Neuronal stem cell (in vitro differentiated cells): ENCODE measurements at regions not wholly inside any gene's neighbourhood (a gene's known extent, or its start where the extent isn't known, plus 50 kb on each side); places are given as distances from the start of the nearest gene placed in this dataset.
"Not testable (repeated sequence)": the region's sequence is repeated elsewhere in the genome, so short reads cannot be mapped to it uniquely, and the experiment has no call there.

Experiments used
- DNase-seq: peaks from one replicate; pipeline ENCODE4 v3.0.0-alpha.2; 2013; ENCODE audit warnings: low spot score
- H2AFZ ChIP-seq: one replicate; pipeline ENCODE4 v1.6.1; 2013; ENCODE audit warnings: mild to moderate bottlenecking, low read length, inconsistent platforms
- H2AK5ac ChIP-seq: 2 replicates; pipeline ENCODE4 v1.6.1; 2013; ENCODE audit warnings: low read depth, mild to moderate bottlenecking, inconsistent platforms, low read length, moderate library complexity, mixed read lengths
- H2BK120ac ChIP-seq: 2 replicates; pipeline ENCODE4 v1.6.1; 2013; ENCODE audit warnings: low read depth, mild to moderate bottlenecking, inconsistent platforms, low read length, moderate library complexity, mixed read lengths
- H2BK12ac ChIP-seq: one replicate; pipeline ENCODE4 v1.6.1; 2013; ENCODE audit warnings: low read length, inconsistent platforms
- H2BK15ac ChIP-seq: 2 replicates; pipeline ENCODE4 v1.6.1; 2013; ENCODE audit warnings: mild to moderate bottlenecking, low read length, inconsistent platforms, mixed read lengths
- H2BK5ac ChIP-seq: one replicate; pipeline ENCODE4 v1.6.1; 2013; ENCODE audit warnings: inconsistent platforms, mild to moderate bottlenecking, low read length, moderate library complexity
- H3K14ac ChIP-seq: one replicate; pipeline ENCODE4 v1.6.1; 2013; ENCODE audit warnings: low read length, inconsistent platforms
- H3K18ac ChIP-seq: 2 replicates; pipeline ENCODE4 v1.6.1; 2013; ENCODE audit warnings: low read length, inconsistent platforms
- H3K23ac ChIP-seq: 2 replicates; pipeline ENCODE4 v1.6.1; 2013; ENCODE audit warnings: low read depth, mild to moderate bottlenecking, mixed read lengths, low read length, inconsistent platforms; ENCODE audit not compliant: poor library complexity
- H3K27ac ChIP-seq: replicated peaks from 3 replicates; pipeline ENCODE4 v1.5.1; 2013; ENCODE audit warnings: low read length, inconsistent platforms
- H3K27me3 ChIP-seq, 3 experiments: 2 replicates each; pipeline ENCODE4 v1.6.1; 2013; ENCODE audit warnings: low read length in 3 of 3, mild to moderate bottlenecking in 2 of 3, inconsistent platforms in 1 of 3, low read depth in 1 of 3, mixed read lengths in 1 of 3, moderate library complexity in 1 of 3; ENCODE audit not compliant: control insufficient read depth in 3 of 3, insufficient read depth in 3 of 3
- H3K36me3 ChIP-seq, 2 donors: replicated peaks in 1 of 2; 2 replicates each; pipeline ENCODE4 v1.6.1; 2013; ENCODE audit warnings: low read length in 2 of 2; ENCODE audit not compliant: control insufficient read depth in 2 of 2, insufficient read depth in 2 of 2
- H3K4ac ChIP-seq: 2 replicates; pipeline ENCODE4 v1.6.1; 2013; ENCODE audit warnings: inconsistent platforms, mild to moderate bottlenecking, low read length, moderate library complexity
- H3K4me1 ChIP-seq, 2 donors: 1 replicate in 1 of 2; 2 replicates in 1 of 2; pipeline ENCODE4 v1.6.1; 2013; ENCODE audit warnings: low read length in 2 of 2, low read depth in 1 of 2; ENCODE audit not compliant: control insufficient read depth in 2 of 2, insufficient read depth in 1 of 2
- H3K4me2 ChIP-seq: one replicate; pipeline ENCODE4 v1.6.1; 2013; ENCODE audit warnings: mild to moderate bottlenecking, low read length, inconsistent platforms; ENCODE audit not compliant: insufficient read depth, poor library complexity, severe bottlenecking
- H3K4me3 ChIP-seq, 2 donors: 2 replicates each; pipeline ENCODE4 v1.5.1; 2013; ENCODE audit warnings: low read length in 2 of 2, mild to moderate bottlenecking in 2 of 2, inconsistent platforms in 1 of 2, moderate library complexity in 1 of 2
- H3K79me1 ChIP-seq: one replicate; pipeline ENCODE4 v1.6.1; 2013; ENCODE audit warnings: low read depth, mild to moderate bottlenecking, inconsistent platforms, low read length, moderate library complexity
- H3K9ac ChIP-seq: one replicate; pipeline ENCODE4 v1.6.1; 2013; ENCODE audit warnings: mild to moderate bottlenecking, low read depth, low read length, inconsistent platforms; ENCODE audit not compliant: poor library complexity
- H3K9me3 ChIP-seq, 2 donors: replicated peaks in 1 of 2; 2 replicates each; pipeline versions ENCODE3 to v1.6.1; 2013; ENCODE audit warnings: low read length in 2 of 2, mild to moderate bottlenecking in 2 of 2, inconsistent platforms in 1 of 2, low read depth in 1 of 2, mixed read lengths in 1 of 2, moderate library complexity in 1 of 2; ENCODE audit not compliant: control insufficient read depth in 2 of 2, insufficient read depth in 1 of 2
- H4K8ac ChIP-seq: one replicate; pipeline ENCODE4 v1.6.1; 2013; ENCODE audit warnings: low read depth, mild to moderate bottlenecking, inconsistent platforms, low read length, moderate library complexity
- H4K91ac ChIP-seq: one replicate; pipeline ENCODE4 v1.6.1; 2013; ENCODE audit warnings: low read length, low read depth, mild to moderate bottlenecking, inconsistent platforms; ENCODE audit not compliant: poor library complexity
- WGBS, 2 donors: extraction: QIAGEN DNeasy Blood & Tissue Kit; methylation state at CpG; one replicate each; pipeline ENCODE4 v1.1.7; 2013; ENCODE audit warnings: missing lambda C conversion rate in 2 of 2, mixed read lengths in 1 of 2; ENCODE audit not compliant: insufficient read length in 2 of 2, insufficient replicate concordance in 1 of 2; ENCODE audit errors: extremely low coverage in 2 of 2; 5-methylcytosine and 5-hydroxymethylcytosine counted together

- Histone ChIP-seq H3K4me1 (no peaks in the 10 kb centered on the region), H2AK5ac (no peak overlapping the region), H2BK12ac (no peak overlapping the region), H3K23ac (no peak overlapping the region), H3K4me3 (no peak overlapping the region), H3K9me3 (peaks cover 20 to 24% of the 10 kb centered on the region in 2 donors), H3K36me3 (peaks cover 0 to 3% of the 10 kb centered on the region in 2 donors), H4K8ac (no peak overlapping the region), H2BK5ac (no peak overlapping the region), H2BK15ac (no peak overlapping the region), H3K14ac (no peak overlapping the region), H3K27me3 (no peaks in the 10 kb centered on the region), H3K27ac (no peak overlapping the region), H3K4me2 (no peak overlapping the region), H2BK120ac (no peak overlapping the region), H3K79me1 (no peaks in the 10 kb centered on the region), H2AFZ (no peak overlapping the region), H3K18ac (no peak overlapping the region), H4K91ac (no peak overlapping the region), H3K9ac (no peak overlapping the region), H3K4ac (no peak overlapping the region)
- no CpG with 5 or more reads among the region's 11 CpGs for WGBS, 2 donors
- no peak for DNase-seq
Observed at GRCh38 chr2:12017499-12018157, 271.2 kb downstream of the LPIN1 start.

GRCh38 chr2:12018726-12019125 lies 272.3 kb downstream of the LPIN1 start:
- H3K79me1 ChIP-seq, H2BK15ac ChIP-seq, H3K4ac ChIP-seq, H3K27ac ChIP-seq, H3K36me3 ChIP-seq, H3K27me3 ChIP-seq, H3K23ac ChIP-seq, H3K4me2 ChIP-seq, H2AK5ac ChIP-seq, H3K9ac ChIP-seq, H3K4me1 ChIP-seq, H4K8ac ChIP-seq, H2BK12ac ChIP-seq, H2BK120ac ChIP-seq, H3K18ac ChIP-seq, H2AFZ ChIP-seq, H3K4me3 ChIP-seq, H2BK5ac ChIP-seq, DNase-seq, H4K91ac ChIP-seq, H3K14ac ChIP-seq: not testable (repeated sequence)
- no CpG with 5 or more reads among the region's 5 CpGs for WGBS, 2 donors
- peaks cover 19 to 26% of the 10 kb centered on the region in 2 donors for H3K9me3 ChIP-seq

DNA sequence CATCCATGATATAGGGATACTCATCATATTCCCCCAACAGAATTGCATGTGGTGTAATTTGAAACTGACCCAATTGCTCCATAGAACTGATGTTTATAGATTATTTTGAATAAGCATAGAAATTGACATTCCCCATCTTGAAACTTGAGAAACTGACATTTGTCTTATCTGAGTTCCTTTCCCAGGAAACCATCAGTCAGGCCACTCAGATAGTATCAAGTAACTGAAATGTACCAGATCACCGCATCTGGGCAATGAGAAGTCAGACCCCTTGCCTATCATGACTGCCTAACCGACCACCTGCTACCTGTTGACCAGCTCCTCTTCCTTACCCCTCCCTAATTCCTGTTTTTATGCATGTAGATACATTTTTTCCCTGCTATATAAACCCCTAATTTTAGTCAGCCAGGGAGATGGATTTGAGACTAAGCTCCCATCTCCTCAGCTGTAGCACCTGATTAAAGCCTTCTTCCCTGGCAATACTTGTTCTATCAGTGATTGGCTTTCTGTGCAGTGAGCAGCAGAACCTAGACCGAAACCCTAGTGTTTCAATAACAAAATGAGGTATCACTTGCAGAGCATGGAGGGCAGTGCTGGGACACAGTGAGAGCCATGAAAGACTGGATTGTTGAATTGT lies 274.5 kb downstream of the LPIN1 start:
- no peak overlapping the region for H3K4me2 ChIP-seq
- no peak overlapping the region for H3K14ac ChIP-seq
- no peak overlapping the region for H2BK5ac ChIP-seq
- H3K4ac ChIP-seq: no peak overlapping the region
- H2BK12ac ChIP-seq: no peak overlapping the region
- H3K18ac ChIP-seq: no peak overlapping the region
- H3K79me1 ChIP-seq: no peaks in the 10 kb centered on the region
- H3K9me3 ChIP-seq: peaks cover 18 to 26% of the 10 kb centered on the region in 2 donors
- no peak for DNase-seq
- no peak overlapping the region for H2BK15ac ChIP-seq
- no peak overlapping the region for H3K4me3 ChIP-seq
- H3K27me3 ChIP-seq: no peaks in the 10 kb centered on the region
- WGBS, 2 donors: no CpG with 5 or more reads among the region's 3 CpGs
- no peak overlapping the region for H3K27ac ChIP-seq
- H3K4me1 ChIP-seq: no peaks in the 10 kb centered on the region
- no peak overlapping the region for H4K91ac ChIP-seq
- no peak overlapping the region for H2AK5ac ChIP-seq
- H2BK120ac ChIP-seq: no peak overlapping the region
- H3K9ac ChIP-seq: no peak overlapping the region
- no peak overlapping the region for H3K23ac ChIP-seq
- H3K36me3 ChIP-seq: no peaks in the 10 kb centered on the region
- no peak overlapping the region for H4K8ac ChIP-seq
- no peak overlapping the region for H2AFZ ChIP-seq

GRCh38 chr2:12024197-12024907 lies 277.9 kb downstream of the LPIN1 start:
- not testable (repeated sequence) for H3K4me2 ChIP-seq, H4K8ac ChIP-seq, H3K14ac ChIP-seq, H3K18ac ChIP-seq, H3K4me3 ChIP-seq, H4K91ac ChIP-seq, H3K36me3 ChIP-seq, H2BK12ac ChIP-seq, H3K4ac ChIP-seq, H2BK15ac ChIP-seq, H3K27me3 ChIP-seq, H3K9ac ChIP-seq, H2AFZ ChIP-seq, H3K79me1 ChIP-seq, DNase-seq, H2BK120ac ChIP-seq, H3K27ac ChIP-seq, H2AK5ac ChIP-seq, H3K23ac ChIP-seq, H3K4me1 ChIP-seq, H2BK5ac ChIP-seq
- whole genome bisulfite sequencing, 2 donors: no CpG with 5 or more reads among the region's 5 CpGs
- peaks cover 18 to 26% of the 10 kb centered on the region in 2 donors for H3K9me3 ChIP-seq
